ENCODE measurements at regions not wholly inside any gene's neighbourhood (a gene's known extent, or its start where the extent isn't known, plus 50 kb on each side); places are given as distances from the start of the nearest gene placed in this dataset.

DNA sequence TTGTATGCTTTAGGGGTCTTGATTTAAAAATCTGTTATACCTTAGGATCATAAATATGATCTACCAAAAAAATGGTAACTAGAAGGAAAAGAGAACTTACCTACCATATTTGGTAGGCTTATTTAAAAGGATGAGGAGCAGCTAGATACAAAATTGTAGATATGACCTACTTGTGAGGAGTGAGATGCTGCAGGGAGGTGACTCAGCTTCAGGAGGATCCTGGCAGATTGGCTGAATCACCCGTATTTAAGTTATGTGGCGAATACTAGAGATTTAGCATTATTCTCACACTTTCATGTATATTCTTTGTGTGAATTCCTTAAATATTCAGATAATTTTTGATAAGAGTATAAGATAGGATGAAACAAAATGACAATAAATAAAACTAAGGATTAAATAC lies 657.3 kb upstream of the LINC00305 start:
- intact Hi-C loops (cut with micrococcal nuclease), result no loop called here
- H3K9me3 ChIP-seq (replicated peaks), result no peaks in the 10 kb centered on the region
- H3K27me3 ChIP-seq (ENCODE audit: low read depth), result no peaks in the 10 kb centered on the region
- H3K4me1 ChIP-seq, result no peaks in the 10 kb centered on the region
- TF ChIP-seq, protein P1, sequence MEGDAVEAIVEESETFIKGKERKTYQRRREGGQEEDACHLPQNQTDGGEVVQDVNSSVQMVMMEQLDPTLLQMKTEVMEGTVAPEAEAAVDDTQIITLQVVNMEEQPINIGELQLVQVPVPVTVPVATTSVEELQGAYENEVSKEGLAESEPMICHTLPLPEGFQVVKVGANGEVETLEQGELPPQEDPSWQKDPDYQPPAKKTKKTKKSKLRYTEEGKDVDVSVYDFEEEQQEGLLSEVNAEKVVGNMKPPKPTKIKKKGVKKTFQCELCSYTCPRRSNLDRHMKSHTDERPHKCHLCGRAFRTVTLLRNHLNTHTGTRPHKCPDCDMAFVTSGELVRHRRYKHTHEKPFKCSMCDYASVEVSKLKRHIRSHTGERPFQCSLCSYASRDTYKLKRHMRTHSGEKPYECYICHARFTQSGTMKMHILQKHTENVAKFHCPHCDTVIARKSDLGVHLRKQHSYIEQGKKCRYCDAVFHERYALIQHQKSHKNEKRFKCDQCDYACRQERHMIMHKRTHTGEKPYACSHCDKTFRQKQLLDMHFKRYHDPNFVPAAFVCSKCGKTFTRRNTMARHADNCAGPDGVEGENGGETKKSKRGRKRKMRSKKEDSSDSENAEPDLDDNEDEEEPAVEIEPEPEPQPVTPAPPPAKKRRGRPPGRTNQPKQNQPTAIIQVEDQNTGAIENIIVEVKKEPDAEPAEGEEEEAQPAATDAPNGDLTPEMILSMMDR (IDR thresholded peaks at IDR 0.05; ENCODE audit: borderline replicate concordance), result no peak
- no peak for DNase-seq
- no peaks in the 10 kb centered on the region for H3K36me3 ChIP-seq
- H3K4me3 ChIP-seq, result no peak overlapping the region
- no peak overlapping the region for H3K27ac ChIP-seq (replicated peaks)

DNA sequence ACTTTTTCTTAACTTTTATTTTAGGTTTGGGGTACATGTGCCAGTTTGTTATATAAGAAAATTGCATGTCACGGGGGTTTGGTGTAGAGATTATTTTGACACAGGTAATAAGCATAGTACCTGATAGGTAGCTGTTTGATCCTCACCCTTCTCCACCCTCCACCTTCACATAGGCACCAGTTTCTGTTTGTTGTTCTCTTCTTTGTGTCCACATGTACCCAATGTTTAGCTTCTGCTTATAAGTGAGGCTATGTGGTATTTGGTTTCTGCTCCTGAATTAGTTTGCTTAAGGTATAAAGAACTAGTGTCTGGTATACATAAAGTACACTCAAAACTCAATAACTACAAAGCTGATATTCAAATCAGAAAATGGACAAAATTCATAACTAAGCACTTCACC lies 654.6 kb upstream of the LINC00305 start:
- no peak for DNase-seq
- no peak overlapping the region for H3K4me3 ChIP-seq
- H3K9me3 ChIP-seq (replicated peaks), result no peaks in the 10 kb centered on the region
- H3K36me3 ChIP-seq, result no peaks in the 10 kb centered on the region
- no peak overlapping the region for H3K27ac ChIP-seq (replicated peaks)
- TF ChIP-seq, protein P1 (IDR thresholded peaks at IDR 0.05; ENCODE audit: borderline replicate concordance), result no peak
- no peaks in the 10 kb centered on the region for H3K4me1 ChIP-seq
- no peaks in the 10 kb centered on the region for H3K27me3 ChIP-seq (ENCODE audit: low read depth)
- intact Hi-C loops (cut with micrococcal nuclease), result no loop called here

DNA sequence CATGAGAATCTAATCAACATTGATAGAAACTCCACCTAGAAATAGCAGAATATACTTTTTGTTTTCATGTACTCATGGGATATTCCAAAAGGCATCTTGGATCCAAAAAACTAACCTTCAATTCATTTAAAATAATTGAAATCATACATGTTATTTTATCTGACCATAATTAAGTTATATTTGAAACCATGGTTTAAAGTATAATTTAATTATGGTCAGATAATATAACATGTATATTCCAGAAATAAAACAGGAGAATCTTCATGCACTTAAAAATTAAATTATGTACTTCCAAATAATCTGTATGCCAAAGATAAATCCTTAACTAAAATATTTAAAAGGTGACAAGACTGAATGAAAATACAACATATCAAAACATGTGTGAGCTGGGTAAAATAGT lies 651.3 kb upstream of the LINC00305 start:
- intact Hi-C loops (cut with micrococcal nuclease), result no loop called here
- DNase-seq, result no peak

DNA sequence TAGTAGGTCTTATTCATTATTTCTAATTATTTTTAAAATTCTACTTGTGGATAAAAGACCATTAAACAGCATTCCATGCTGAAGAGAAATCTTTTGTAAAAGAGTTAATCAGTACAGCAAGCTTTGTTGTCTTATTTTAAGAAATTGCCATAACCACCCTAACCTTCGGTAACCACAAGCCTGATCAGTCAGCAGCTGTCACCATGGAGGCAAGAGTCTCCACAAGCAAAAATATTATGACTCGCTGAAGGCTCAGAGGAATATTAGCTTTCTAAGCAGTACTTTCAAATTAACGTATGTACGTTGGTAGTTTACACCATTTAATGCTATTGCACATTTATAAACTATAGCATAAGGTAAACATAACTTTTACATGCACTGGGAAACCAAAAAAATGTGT lies 650.5 kb upstream of the LINC00305 start:
- intact Hi-C loops (cut with micrococcal nuclease), result no loop called here

More for the DNA sequence above, 651.3 kb upstream of the LINC00305 start:
- Histone ChIP-seq H3K4me3 (no peak overlapping the region), H3K27ac (replicated peaks) (no peak overlapping the region), H3K27me3 (ENCODE audit: low read depth) (no peaks in the 10 kb centered on the region), H3K4me1 (no peaks in the 10 kb centered on the region), H3K36me3 (no peaks in the 10 kb centered on the region), H3K9me3 (replicated peaks) (no peaks in the 10 kb centered on the region)
- TF ChIP-seq, protein P1 (IDR thresholded peaks at IDR 0.05; ENCODE audit: borderline replicate concordance), result no peak

DNA sequence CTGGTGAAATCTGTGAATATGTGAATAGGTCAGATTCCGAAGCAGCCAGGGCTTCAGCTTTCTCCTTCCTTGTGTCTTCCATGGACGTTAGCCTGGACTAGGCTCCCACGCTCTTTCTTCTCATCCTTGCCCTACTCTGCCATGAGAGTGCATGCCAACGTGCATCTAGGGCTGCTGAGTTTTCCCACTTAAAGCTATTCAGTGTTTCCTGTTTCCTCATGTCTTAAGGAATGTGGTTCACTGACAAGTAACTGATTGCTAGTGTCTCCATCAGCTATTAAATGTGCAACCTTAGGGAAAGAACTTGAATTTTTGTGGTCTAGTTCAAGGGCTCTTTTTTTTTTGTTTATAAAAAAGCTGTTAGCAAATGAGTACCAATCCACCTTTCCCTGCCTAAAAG lies 642.3 kb upstream of the LINC00305 start:
- Histone ChIP-seq H3K4me3 (no peak overlapping the region), H3K27me3 (ENCODE audit: low read depth) (no peaks in the 10 kb centered on the region), H3K27ac (replicated peaks) (no peak overlapping the region), H3K36me3 (no peaks in the 10 kb centered on the region), H3K9me3 (replicated peaks) (no peaks in the 10 kb centered on the region), H3K4me1 (no peaks in the 10 kb centered on the region)
- intact Hi-C loops (cut with micrococcal nuclease), result no loop called here
- no peak for DNase-seq
- TF ChIP-seq, protein P1 (IDR thresholded peaks at IDR 0.05; ENCODE audit: borderline replicate concordance), result no peak

More for the DNA sequence above, 650.5 kb upstream of the LINC00305 start:
- no peaks in the 10 kb centered on the region for H3K36me3 ChIP-seq
- no peaks in the 10 kb centered on the region for H3K27me3 ChIP-seq (ENCODE audit: low read depth)
- no peaks in the 10 kb centered on the region for H3K9me3 ChIP-seq (replicated peaks)
- no peak overlapping the region for H3K27ac ChIP-seq (replicated peaks)
- H3K4me1 ChIP-seq, result no peaks in the 10 kb centered on the region
- H3K4me3 ChIP-seq, result no peak overlapping the region
- no peak for DNase-seq
- TF ChIP-seq, protein P1 (IDR thresholded peaks at IDR 0.05; ENCODE audit: borderline replicate concordance), result no peak

DNA sequence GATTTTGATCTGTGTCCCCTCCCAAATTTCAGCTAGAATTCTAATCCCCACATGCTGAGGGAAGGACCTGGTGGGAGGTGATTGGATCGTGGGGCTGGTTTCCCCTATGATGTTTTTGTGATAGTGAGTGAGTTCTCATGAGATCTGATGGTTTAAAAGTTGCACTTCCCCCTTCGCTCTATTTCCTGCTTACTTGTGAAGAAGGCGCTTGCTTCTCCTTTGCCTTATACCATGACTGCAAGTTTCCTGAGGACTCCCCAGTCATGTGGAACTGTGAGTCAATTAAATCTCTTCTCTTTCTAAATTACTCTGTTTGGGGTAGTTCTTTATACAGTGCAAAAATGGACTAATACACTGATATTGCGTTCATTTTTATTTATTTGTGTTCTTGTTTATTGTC lies 636.8 kb upstream of the LINC00305 start:
- no peak for DNase-seq
- no peaks in the 10 kb centered on the region for H3K4me1 ChIP-seq
- H3K9me3 ChIP-seq (replicated peaks), result peaks cover 14% of the 10 kb centered on the region
- TF ChIP-seq, protein P1 (IDR thresholded peaks at IDR 0.05; ENCODE audit: borderline replicate concordance), result no peak
- H3K27ac ChIP-seq (replicated peaks), result no peak overlapping the region
- no peaks in the 10 kb centered on the region for H3K27me3 ChIP-seq (ENCODE audit: low read depth)
- H3K4me3 ChIP-seq, result no peak overlapping the region
- intact Hi-C loops (cut with micrococcal nuclease), result no loop called here
- no peaks in the 10 kb centered on the region for H3K36me3 ChIP-seq
